SJSA1 (cell line): ENCODE measurements at regions not wholly inside any gene's neighbourhood (a gene's known extent, or its start where the extent isn't known, plus 50 kb on each side); places are given as distances from the start of the nearest gene placed in this dataset.
"Not testable (repeated sequence)": the region's sequence is repeated elsewhere in the genome, so short reads cannot be mapped to it uniquely, and the experiment has no call there.

Source experiments
- DNase-seq, 2 experiments: peaks; one replicate each; pipeline ENCODE4 v3.0.0-alpha.2; 2015 to 2020; ENCODE audit warnings: low spot score in 2 of 2, low read depth in 1 of 2
- H3K27ac ChIP-seq: fragments of 250-450 bp; sonication (Bioruptor Pico); 2 replicates; pipeline ENCODE4 v1.5.1; 2020; ENCODE audit warnings: mild to moderate bottlenecking, moderate library complexity
- H3K27me3 ChIP-seq: fragments of 250-450 bp; sonication (Bioruptor Pico); replicated peaks from 2 replicates; pipeline ENCODE4 v1.5.1; 2020; ENCODE audit warnings: mild to moderate bottlenecking, moderate library complexity
- H3K36me3 ChIP-seq: fragments of 250-450 bp; sonication (Bioruptor Pico); 2 replicates; pipeline ENCODE4 v1.5.1; 2020; ENCODE audit warnings: mild to moderate bottlenecking
- H3K4me1 ChIP-seq: fragments of 250-450 bp; sonication (Bioruptor Pico); replicated peaks from 2 replicates; pipeline ENCODE4 v1.6.1; 2021; ENCODE audit warnings: mild to moderate bottlenecking
- H3K4me3 ChIP-seq: fragments of 250-450 bp; sonication (Bioruptor Pico); 2 replicates; pipeline ENCODE4 v1.5.1; 2020; ENCODE audit warnings: mild to moderate bottlenecking
- H3K9me3 ChIP-seq: fragments of 250-450 bp; sonication (Bioruptor Pico); replicated peaks from 2 replicates; pipeline ENCODE4 v1.5.1; 2020; ENCODE audit warnings: mild to moderate bottlenecking

GRCh38 chr14:27634056-27634970 is 1036.5 kb upstream of the NOVA1 start:
- Histone ChIP-seq H3K36me3 (no peaks in the 10 kb centered on the region), H3K4me1 (no peaks in the 10 kb centered on the region), H3K27ac (no peak overlapping the region), H3K4me3 (no peak overlapping the region), H3K9me3 (no peaks in the 10 kb centered on the region), H3K27me3 (no peaks in the 10 kb centered on the region)
- no peak for DNase-seq

GRCh38 chr14:27640688-27641087 is 1042.9 kb upstream of the NOVA1 start:
- not testable (repeated sequence) for H3K4me3 ChIP-seq, H3K9me3 ChIP-seq, DNase-seq

GRCh38 chr14:27642251-27642866 is 1044.5 kb upstream of the NOVA1 start:
- Histone ChIP-seq H3K27me3 (no peaks in the 10 kb centered on the region), H3K9me3 (0 out of 2 replicates have a peak, but pooled peaks cover 2% of the 10 kb centered on the region), H3K4me1 (no peaks in the 10 kb centered on the region), H3K27ac (no peak overlapping the region), H3K36me3 (no peaks in the 10 kb centered on the region), H3K4me3 (no peak overlapping the region)
- DNase-seq: no peak

More at GRCh38 chr14:27640688-27641087, 1042.9 kb upstream of the NOVA1 start:
- H3K27me3 ChIP-seq, H3K36me3 ChIP-seq, H3K4me1 ChIP-seq, H3K27ac ChIP-seq: not testable (repeated sequence)

GRCh38 chr14:27660683-27661082 is 1062.8 kb upstream of the NOVA1 start:
- Histone ChIP-seq H3K27ac (no peak overlapping the region), H3K4me3 (no peak overlapping the region), H3K36me3 (no peaks in the 10 kb centered on the region), H3K4me1 (no peaks in the 10 kb centered on the region), H3K27me3 (no peaks in the 10 kb centered on the region), H3K9me3 (0 out of 2 replicates have a peak, but pooled peaks cover 3% of the 10 kb centered on the region)
- DNase-seq: no peak

GRCh38 chr14:27668531-27668930 is 1070.7 kb upstream of the NOVA1 start:
- no peaks in the 10 kb centered on the region for H3K36me3 ChIP-seq
- H3K9me3 ChIP-seq: 0 out of 2 replicates have a peak, but pooled peaks cover 3% of the 10 kb centered on the region
- H3K4me3 ChIP-seq: no peak overlapping the region
- no peak overlapping the region for H3K27ac ChIP-seq
- H3K4me1 ChIP-seq: no peaks in the 10 kb centered on the region
- DNase-seq: no peak
- no peaks in the 10 kb centered on the region for H3K27me3 ChIP-seq

GRCh38 chr14:27672047-27672446 is 1074.2 kb upstream of the NOVA1 start:
- no peak for DNase-seq
- H3K27me3 ChIP-seq: no peaks in the 10 kb centered on the region
- no peaks in the 10 kb centered on the region for H3K36me3 ChIP-seq
- no peak overlapping the region for H3K4me3 ChIP-seq
- H3K4me1 ChIP-seq: no peaks in the 10 kb centered on the region
- H3K27ac ChIP-seq: no peak overlapping the region
- H3K9me3 ChIP-seq: no peaks in the 10 kb centered on the region

GRCh38 chr14:27672811-27673737 is 1075.2 kb upstream of the NOVA1 start:
- not testable (repeated sequence) for H3K27me3 ChIP-seq, DNase-seq, H3K4me1 ChIP-seq, H3K4me3 ChIP-seq, H3K9me3 ChIP-seq, H3K36me3 ChIP-seq, H3K27ac ChIP-seq

- Histone ChIP-seq H3K27ac (no peak overlapping the region), H3K27me3 (no peaks in the 10 kb centered on the region), H3K9me3 (no peaks in the 10 kb centered on the region), H3K4me1 (no peaks in the 10 kb centered on the region), H3K36me3 (no peaks in the 10 kb centered on the region), H3K4me3 (no peak overlapping the region)
- no peak for DNase-seq
Measured at GRCh38 chr14:27686137-27686536, 1080.5 kb upstream of the FOXG1 start.

- no peak overlapping the region for H3K27ac ChIP-seq
- H3K36me3 ChIP-seq: no peaks in the 10 kb centered on the region
- no peak overlapping the region for H3K4me3 ChIP-seq
- no peaks in the 10 kb centered on the region for H3K4me1 ChIP-seq
- no peak for DNase-seq
- H3K9me3 ChIP-seq: no peaks in the 10 kb centered on the region
- H3K27me3 ChIP-seq: no peaks in the 10 kb centered on the region
Measured at GRCh38 chr14:27688841-27689444, 1077.6 kb upstream of the FOXG1 start.

- DNase-seq: no peak
- Histone ChIP-seq H3K4me1 (no peaks in the 10 kb centered on the region), H3K36me3 (no peaks in the 10 kb centered on the region), H3K27me3 (no peaks in the 10 kb centered on the region), H3K27ac (no peak overlapping the region), H3K4me3 (no peak overlapping the region), H3K9me3 (no peaks in the 10 kb centered on the region)
Measured at GRCh38 chr14:27712364-27712763, 1054.2 kb upstream of the FOXG1 start.

- Histone ChIP-seq H3K4me3 (no peak overlapping the region), H3K27me3 (no peaks in the 10 kb centered on the region), H3K36me3 (no peaks in the 10 kb centered on the region), H3K4me1 (no peaks in the 10 kb centered on the region), H3K9me3 (no peaks in the 10 kb centered on the region), H3K27ac (no peak overlapping the region)
- no peak for DNase-seq
Measured at GRCh38 chr14:27715561-27715960, 1051.0 kb upstream of the FOXG1 start.

- no peak for DNase-seq
- no peaks in the 10 kb centered on the region for H3K36me3 ChIP-seq
- H3K27ac ChIP-seq: no peak overlapping the region
- H3K4me1 ChIP-seq: no peaks in the 10 kb centered on the region
- no peaks in the 10 kb centered on the region for H3K27me3 ChIP-seq
- H3K9me3 ChIP-seq: no peaks in the 10 kb centered on the region
- no peak overlapping the region for H3K4me3 ChIP-seq
Measured at GRCh38 chr14:27721760-27722159, 1044.8 kb upstream of the FOXG1 start.

GRCh38 chr14:27725482-27725881 is 1041.1 kb upstream of the FOXG1 start:
- DNase-seq: no peak

More at GRCh38 chr14:27725482-27725881, 1041.1 kb upstream of the FOXG1 start:
- Histone ChIP-seq H3K36me3 (no peaks in the 10 kb centered on the region), H3K27ac (no peak overlapping the region), H3K9me3 (no peaks in the 10 kb centered on the region), H3K4me3 (no peak overlapping the region), H3K4me1 (no peaks in the 10 kb centered on the region), H3K27me3 (no peaks in the 10 kb centered on the region)
